ENCODE measurements at regions not wholly inside any gene's neighbourhood (a gene's known extent, or its start where the extent isn't known, plus 50 kb on each side); places are given as distances from the start of the nearest gene placed in this dataset.

DNA sequence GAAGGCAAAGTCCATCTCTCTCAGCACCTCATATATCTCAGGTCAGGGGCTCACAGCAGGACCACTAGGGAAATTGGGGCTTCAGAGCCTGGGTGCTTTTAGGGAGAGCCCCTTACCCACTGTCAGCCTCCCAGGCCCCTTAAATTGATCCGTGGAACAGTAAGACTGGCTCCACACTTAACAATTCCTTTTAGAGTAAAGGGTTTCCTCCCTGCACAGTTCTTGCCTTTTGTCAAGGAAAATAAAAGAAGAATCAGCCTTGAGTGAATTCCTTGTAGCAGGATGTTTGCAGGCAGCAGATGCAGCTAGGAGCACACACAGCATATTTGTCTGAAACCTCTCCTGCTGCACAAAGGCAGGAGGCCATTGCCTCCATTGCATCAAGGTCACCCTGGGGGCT, 184.9 kb downstream of the SEC16B start:
- DNase-seq: no peak

GRCh38 chr1:177784409-177784808, 185.4 kb downstream of the SEC16B start:
- DNase-seq: no peak

DNA sequence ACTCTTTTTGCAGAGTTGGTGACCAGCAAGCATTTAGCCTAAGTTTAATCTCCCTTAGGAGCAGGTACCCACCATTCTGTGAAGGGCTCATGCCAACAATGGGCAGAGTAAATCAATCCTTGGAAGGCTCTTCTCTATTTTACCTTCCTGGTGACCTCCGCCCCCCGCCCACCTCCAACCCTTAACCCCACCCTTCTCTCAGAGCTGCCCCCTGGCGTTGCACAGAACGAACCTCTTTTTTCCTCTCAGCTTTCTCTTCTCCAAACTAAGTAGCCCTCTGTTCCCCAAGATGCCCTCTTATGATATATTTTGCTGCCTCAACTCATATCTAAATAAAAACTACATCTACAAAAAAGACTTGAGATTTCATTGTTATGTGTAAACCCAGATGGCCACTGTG, 186.8 kb downstream of the SEC16B start:
- no peak for DNase-seq

DNA sequence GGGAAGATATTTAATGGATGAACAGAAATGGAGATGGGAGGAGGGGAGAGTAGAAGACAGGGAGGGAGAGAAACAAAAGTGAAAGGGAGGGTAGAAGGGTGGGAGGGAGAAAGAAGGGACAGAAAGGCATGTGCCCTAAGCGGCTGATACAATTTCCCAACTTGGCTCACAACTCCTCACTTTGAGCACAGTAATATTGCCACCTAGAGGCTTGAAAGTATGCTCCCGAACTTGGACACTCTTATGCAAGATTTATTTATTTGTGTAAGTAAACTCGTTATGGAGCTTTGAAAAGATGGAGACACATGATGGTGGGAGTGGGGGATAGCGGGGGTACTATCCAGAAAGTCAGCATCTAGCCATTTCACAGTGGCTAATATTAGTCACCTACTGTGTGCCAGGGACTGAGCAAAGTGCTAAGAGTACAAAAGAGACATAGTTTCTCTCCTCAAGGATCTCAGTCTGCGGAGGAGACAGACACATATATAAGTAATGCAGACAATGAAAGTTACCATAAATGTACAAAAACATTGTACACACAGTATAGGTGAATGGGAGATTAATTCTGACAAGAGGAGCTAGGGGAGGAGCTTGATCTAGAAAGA, 189.7 kb downstream of the SEC16B start:
- peak; percentile 17 to 24 for DNase-seq

DNA sequence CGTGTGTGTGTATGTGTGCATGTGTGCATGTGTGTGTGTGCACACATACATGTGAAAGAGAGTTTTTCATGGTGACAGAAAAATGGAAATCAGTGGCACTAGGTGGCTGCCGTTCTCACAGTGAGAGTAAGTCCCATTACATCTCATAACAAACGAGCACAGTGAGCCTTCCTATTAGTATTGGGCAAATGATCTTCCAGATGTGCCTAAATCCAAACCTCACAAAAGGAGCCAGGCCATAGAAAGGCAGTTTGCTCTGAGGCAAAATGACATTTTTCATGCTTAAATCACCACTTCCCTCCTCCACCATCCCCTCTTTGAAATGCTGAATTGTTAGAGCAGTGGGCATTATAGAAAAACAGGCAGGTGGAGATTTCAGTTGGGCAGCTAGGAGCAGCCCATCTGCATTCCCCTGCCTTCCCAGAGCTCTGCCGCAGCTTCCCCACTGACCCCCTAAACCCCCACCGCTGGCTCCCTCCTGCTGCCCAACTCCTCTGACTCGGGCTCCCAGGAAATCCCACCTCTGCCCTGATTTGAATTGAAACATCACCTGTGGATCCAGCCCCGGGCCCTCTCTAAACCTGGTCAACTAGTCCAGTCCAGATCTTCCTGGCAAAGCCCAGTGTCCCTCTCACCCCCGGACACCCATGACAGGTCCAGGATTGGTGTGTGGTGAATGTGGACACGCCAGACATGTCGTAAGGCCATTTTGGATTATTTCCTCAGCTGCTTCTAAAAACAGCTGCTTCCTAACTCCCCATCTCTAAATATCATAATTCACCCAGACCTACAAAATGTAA, 190.5 kb downstream of the SEC16B start:
- no peak for DNase-seq

DNA sequence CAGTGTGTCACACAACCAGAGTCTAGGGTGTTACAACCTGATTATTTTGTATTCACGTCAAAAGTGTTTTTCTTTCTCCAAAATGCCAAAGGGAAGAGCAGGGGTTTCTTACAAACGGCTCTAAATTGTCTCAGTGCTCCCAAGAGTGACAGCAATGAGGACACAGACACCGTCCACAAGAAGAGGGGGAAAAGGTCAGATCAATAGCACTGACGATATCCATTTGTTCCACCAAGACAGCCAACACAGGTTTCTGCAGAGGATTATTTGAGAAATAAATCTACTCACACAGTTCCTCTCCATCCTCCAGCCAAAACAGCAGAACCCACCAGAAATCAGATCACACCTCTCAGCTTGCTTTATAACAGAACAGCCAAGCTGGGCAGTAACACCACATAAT, 193.9 kb downstream of the SEC16B start:
- DNase-seq: no peak

- no peak for DNase-seq
These were observed 197.4 kb downstream of the SEC16B start for GRCh38 chr1:177772386-177772960.

DNA sequence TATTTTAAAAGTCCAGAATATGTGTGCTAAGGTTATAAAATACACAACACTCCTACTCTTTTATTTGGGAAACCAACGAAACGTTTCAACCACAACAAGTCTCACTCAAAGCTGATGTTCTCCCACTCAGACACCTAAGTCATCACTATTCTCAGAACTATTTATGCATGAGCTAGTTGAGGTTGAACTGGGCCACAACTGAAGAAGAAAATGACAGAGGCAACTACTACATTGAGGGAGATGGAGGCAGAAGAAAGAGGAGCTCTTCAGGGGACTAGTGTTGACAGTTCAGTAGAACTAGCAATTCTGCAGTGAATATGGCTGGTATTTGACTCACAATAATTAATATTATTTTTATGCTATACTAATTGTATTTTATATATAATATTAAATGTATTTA, 198.2 kb downstream of the SEC16B start:
- no peak for DNase-seq

DNA sequence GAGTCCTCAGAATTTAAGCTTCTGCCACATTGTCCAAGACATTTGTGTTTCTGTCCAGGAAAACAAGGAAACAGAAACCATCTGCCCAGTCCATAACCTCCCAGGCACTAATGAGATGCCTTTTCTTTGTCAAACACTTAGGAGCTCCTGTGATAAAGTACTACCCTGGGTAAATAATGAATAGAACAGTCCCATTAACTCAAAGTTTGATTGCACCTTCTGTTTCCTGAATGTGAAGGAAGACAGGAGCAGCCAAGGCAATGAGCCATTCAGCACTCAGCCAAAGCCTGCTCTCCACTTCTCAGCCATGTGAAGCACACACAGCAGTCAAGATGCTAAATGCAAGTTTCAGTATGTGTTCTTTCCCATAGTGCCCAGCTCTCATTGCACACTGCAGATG, 199.8 kb downstream of the SEC16B start:
- no peak for DNase-seq

DNA sequence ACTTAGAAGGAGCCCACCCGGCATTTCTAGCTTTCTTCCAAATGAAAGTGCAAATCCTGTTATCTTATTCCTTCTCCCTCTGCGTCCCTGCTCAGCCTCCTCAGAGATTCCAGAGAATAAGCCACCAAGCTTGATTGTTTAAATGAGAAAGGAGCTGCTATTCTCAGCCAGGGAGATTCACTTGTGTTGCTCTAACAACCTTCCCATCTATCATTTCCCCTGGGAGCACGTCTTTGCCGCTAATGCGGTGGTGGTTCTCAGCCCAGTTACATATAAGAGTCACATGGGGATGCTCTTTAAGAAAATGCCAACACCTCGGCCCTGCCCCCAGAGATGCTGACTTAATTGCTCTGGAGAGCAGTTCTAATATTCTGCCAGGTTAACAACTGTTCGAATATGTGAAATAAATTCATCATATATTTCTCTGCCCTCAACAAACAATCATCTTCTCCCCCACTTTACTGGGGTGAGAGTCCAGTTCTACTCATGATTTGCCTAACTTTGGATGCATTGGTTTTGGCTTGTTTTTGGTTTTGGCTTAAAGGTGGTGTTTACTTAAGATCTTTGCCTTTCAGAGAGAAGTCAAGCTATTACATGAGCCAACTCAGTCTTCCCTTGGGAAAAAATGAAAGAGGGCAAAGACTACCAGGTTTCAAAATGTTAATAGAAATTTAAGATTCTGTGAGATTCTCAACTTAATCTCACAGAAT, 213.9 kb downstream of the SEC16B start:
- no peak for DNase-seq

DNA sequence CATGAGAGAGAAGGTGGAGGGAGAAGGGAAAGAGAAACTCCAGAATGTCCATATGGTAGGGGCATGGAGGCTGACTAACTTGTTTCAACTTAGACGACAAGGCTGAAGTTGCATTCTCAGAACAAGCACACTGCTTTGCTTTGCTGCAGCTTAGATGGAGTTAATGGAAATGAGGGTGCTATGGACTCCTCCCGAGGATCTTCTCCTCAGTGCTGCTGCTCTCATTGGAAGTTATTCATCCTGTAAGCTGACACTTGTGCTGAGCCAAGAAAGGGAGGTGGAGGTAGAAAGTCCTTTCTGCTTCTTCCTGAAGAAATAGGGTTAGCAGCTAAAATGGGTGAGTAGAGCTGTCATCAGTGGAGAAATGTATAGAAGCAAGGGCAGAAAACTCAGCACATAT, 215.3 kb downstream of the SEC16B start:
- no peak for DNase-seq

- no peak for DNase-seq
These were observed 216.2 kb downstream of the SEC16B start for GRCh38 chr1:177753655-177754054.

- no peak for DNase-seq
These were observed 221.6 kb downstream of the SEC16B start for GRCh38 chr1:177748080-177748801.

- no peak for DNase-seq
These were observed 223.7 kb downstream of the SEC16B start for GRCh38 chr1:177746155-177746554.

GRCh38 chr1:177744906-177745305, 225.0 kb downstream of the SEC16B start:
- no peak for DNase-seq

- DNase-seq: no peak
These were observed 228.4 kb downstream of the SEC16B start for GRCh38 chr1:177741476-177741875.

DNA sequence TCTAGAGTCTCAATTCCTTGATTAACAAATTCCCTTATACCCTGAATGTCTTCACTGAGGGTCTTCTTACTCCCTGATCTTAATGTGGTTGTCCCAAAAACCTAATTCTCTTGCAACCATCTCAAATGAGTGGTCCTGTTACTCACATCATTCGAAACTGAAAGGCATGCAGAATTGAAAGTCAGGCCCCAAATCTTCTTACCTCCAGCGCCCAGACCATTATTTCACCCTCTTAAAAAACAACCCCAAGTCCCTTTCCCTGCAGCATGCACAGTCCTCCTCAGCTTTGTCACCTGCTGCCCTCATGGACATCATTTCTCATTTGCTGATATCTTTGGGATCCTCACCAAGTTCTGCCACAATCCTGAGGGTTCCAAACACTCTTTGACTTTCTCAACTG, 230.1 kb downstream of the SEC16B start:
- no peak for DNase-seq

GRCh38 chr1:177737456-177737855, 232.4 kb downstream of the SEC16B start:
- DNase-seq: no peak

GRCh38 chr1:177732178-177732577, 237.7 kb downstream of the SEC16B start:
- no peak for DNase-seq

- DNase-seq: no peak
These were observed 240.2 kb downstream of the SEC16B start for GRCh38 chr1:177729646-177730045.

DNA sequence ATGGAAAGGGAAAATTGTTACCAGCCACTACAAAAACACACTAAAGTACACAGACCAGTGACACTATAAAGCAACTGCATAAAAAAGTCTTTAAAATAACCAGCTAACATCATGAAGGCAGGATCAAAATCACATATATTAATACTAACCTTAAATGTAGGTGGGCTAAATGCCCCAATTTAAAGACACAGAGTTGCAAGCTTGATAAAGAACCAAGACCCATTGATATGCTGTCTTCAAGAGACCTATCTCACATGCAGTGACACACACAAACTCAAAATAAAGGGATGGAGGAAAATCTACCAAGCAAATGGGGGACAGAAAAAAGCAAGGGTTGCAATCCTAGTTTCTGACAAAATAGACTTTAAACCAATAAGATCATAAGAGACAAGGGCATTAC, 246.3 kb downstream of the SEC16B start:
- DNase-seq: no peak

GRCh38 chr1:177710696-177711620, 258.9 kb downstream of the SEC16B start:
- no peak for DNase-seq

Measured in SHP77 (cell line).